ENCODE measurements at regions not wholly inside any gene's neighbourhood (a gene's known extent, or its start where the extent isn't known, plus 50 kb on each side); places are given as distances from the start of the nearest gene placed in this dataset.

- TF ChIP-seq CTCF (IDR thresholded peaks at IDR 0.05) (no peak), POLR2A (IDR thresholded peaks at IDR 0.05) (no peak)
Measured at GRCh38 chr3:20852712-20853111, 666.7 kb upstream of the SGO1 start.
